GM12892 (cell line): ENCODE measurements at regions not wholly inside any gene's neighbourhood (a gene's known extent, or its start where the extent isn't known, plus 50 kb on each side); places are given as distances from the start of the nearest gene placed in this dataset.

Experiments
- DNase-seq: peaks from one replicate; pipeline ENCODE4 v3.0.0; 2011; ENCODE audit not compliant: insufficient read length
- FAIRE-seq: peaks from 2 replicates; lab custom pipeline; 2011; peaks lifted over from hg19 to GRCh38; lab: Jason Lieb, UNC
- POLR2A ChIP-seq: IDR thresholded peaks from 2 replicates; pipeline ENCODE4 v1.6.1; 2011; ENCODE audit warnings: low read depth, low read length, control low read depth
- POLR2AphosphoS5 ChIP-seq: IDR thresholded peaks from 2 replicates; pipeline ENCODE4 v1.6.1; 2011; ENCODE audit warnings: low read depth, low read length, control low read depth
- TAF1 ChIP-seq: IDR thresholded peaks from 2 replicates; pipeline ENCODE4 v1.6.1; 2011; ENCODE audit warnings: low read depth, mild to moderate bottlenecking, control low read depth, low read length, borderline replicate concordance

DNA sequence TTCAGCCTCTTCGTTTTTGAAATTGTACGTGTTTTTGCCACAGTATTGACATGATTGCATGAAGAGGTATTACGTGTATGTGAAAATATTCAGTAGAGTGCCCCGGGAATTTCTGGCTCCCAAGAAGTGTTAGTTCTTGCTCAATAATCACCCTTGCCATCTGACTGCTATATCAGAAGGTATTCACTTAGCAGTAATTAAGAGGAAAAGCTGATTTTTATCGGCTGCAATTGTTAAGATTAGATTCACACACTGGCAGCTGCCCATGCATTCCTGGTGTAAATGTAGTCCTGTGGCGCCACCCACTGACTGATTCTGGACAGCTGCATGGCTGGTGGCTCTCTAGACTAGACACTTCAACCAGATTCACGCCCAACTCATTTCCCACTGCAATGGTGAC is 440.1 kb upstream of the ADAMTS16 start:
- TF ChIP-seq POLR2A (no peak), POLR2AphosphoS5 (no peak), TAF1 (no peak)
- no peak for DNase-seq
- no peak for FAIRE-seq

DNA sequence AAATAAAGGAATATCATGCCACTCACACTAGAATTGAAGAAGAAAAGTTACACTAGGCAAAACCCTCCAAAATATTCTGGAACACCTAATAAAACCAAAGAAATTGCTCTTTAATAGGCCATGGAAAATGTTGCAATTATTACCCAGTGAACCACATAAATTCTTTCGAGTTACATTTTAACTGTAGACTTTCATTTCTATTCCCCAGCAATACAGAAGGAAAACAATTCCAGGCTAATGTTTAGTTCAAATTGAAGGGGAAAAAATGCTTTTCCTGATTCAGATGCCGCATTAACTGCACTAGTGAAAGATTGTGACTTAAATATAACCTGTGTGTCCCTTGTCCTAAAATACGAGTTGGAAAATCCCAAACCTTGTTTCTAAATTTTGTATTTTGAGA is 439.3 kb upstream of the ADAMTS16 start:
- FAIRE-seq (no peak), DNase-seq (no peak)
- TF ChIP-seq POLR2A, result no peak
- no peak for TF ChIP-seq POLR2AphosphoS5
- no peak for TF ChIP-seq TAF1

DNA sequence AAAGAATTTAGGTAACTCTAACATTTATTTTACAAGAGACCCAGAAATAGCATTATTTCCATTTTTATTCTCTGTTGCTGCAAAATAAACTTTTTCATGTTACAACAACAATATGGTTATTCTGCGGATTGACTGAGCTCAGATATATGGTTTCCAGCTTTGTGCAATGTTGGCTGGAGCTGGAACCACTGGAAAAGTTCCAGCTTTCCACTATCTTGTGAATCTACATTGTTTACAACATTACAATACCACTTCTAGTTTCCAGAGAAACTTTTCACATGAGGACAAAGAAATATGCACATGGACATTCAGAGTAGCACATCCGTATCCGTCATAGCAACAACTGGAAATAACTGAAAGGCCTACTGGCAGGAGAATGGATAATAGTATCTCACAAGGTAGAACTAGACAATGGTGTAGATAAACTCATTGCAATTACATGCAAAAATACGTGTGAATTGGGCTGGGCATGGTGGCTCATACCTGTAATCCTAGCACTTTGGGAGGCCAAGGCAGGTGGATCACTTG is 436.1 kb upstream of the ADAMTS16 start:
- TF ChIP-seq POLR2AphosphoS5, result no peak
- TF ChIP-seq TAF1, result no peak
- no peak for TF ChIP-seq POLR2A
- FAIRE-seq, result no peak
- no peak for DNase-seq

DNA sequence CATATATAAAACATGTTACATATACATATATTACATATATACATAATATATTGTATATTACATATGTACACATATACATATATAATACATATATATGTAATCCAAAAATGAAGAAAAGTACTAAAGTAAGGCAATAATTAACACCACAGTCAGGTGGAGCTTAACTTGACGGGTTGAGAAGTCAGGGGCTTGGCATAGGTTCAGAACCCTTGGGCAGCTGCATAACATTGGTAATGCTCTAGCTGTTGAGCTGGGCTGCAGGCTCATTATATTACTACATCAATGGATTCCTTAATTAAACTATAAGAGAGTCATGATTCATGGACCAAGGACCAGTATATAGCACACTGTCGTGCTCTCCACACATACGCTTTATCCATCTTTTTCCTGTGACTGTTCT is 435.2 kb upstream of the ADAMTS16 start:
- FAIRE-seq, result no peak
- DNase-seq, result no peak

DNA sequence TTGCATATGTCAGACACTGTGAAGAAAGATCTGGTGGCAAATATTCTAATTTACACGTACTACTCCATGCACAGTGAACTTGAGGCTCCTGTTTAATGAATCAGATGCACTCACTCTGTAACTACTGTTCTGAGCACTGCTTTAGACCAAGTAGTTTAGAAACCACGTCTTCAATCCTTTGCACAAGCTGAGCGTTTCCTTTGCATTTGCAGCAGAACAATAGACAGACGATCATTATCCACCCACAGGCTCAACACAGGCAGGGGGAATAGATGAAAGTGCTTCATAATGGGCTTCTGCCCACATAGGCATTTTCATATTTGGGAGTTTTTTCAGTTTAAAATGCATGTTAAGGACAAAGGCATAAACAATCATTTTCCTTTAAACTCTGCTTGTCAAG is 423.3 kb upstream of the ADAMTS16 start:
- FAIRE-seq, result no peak
- TF ChIP-seq TAF1 (no peak), POLR2AphosphoS5 (no peak), POLR2A (no peak)
- no peak for DNase-seq

More for the DNA sequence above, 435.2 kb upstream of the ADAMTS16 start:
- no peak for TF ChIP-seq POLR2A
- no peak for TF ChIP-seq TAF1
- TF ChIP-seq POLR2AphosphoS5, result no peak

DNA sequence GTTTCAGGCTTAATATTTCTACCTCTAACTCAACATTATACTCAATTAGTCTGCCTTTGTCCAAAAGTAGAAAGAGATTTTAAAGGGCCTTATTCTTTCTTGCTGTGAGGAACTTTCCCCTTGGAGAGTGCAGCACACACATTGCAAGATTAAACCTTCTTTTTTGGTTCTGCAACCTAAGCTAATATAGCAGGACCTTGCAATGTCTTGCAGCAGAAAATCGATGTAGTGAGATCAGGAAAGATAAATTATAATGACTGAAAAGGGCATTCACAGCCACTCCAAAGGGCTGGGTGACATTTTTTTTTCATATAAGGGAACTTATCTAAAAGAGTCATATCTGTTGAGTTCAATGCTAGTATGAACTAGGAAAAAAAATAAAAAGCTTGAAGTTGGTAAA is 422.7 kb upstream of the ADAMTS16 start:
- TF ChIP-seq POLR2A (no peak), POLR2AphosphoS5 (no peak), TAF1 (no peak)
- FAIRE-seq (no peak), DNase-seq (no peak)

DNA sequence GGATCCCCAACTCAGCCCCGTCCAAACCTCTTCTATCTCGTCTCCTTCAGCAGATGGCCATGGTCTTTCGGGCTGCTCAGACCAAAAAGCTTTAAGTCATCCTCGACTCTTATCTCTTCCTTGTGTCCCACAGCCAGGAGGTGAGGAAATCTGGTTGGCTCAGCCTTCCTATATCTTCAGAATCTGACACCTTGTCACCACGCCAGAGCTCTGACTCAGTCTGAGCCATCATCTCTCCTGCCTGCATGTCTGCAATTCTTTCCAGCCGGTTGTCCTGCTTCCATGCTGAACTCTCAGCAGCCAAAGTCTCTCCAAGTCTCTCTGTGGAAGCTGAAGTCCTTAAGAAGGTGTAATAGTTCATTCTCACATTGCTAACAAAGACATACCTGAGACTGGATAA is 419.3 kb upstream of the ADAMTS16 start:
- DNase-seq (no peak), FAIRE-seq (no peak)
- no peak for TF ChIP-seq POLR2AphosphoS5
- TF ChIP-seq TAF1, result no peak
- TF ChIP-seq POLR2A, result no peak

DNA sequence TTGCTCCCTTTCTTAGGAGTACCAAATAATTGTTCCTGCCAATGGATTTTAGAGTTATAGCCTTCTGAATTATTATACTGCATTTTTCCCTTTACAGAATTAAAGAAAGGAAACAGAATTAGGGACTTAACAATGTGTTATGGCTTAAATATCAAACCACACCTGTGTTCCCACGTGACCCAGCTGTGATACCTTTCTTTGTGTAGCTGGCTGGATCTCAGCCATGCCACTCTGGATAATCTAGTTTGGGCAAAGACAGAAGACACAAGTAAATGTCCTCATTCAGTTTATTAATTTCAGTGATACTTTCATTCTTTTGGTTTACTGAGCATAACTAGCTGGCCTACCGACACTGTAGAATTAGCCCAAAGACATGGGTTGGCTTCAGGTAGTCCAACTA is 417.2 kb upstream of the ADAMTS16 start:
- DNase-seq (no peak), FAIRE-seq (no peak)
- TF ChIP-seq POLR2A (no peak), TAF1 (no peak), POLR2AphosphoS5 (no peak)

DNA sequence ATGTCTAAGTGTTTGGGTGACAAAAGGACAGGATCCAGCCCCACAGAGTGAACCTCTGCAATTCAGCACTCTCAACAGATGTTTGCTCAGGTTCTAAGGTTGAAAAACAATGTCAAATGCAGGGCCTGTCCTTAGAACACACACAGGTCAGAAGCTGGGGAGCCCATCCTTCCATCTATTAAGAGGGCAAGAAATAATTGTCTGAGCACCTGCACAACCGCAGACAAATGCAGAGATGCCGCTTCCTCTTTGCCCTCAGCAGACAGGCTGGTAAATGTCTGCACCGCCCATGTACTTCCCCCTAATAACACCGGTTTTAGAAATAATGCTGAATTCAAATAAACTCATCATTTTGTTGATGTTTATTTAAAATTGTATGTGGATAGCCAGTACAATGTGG is 414.5 kb upstream of the ADAMTS16 start:
- TF ChIP-seq TAF1 (no peak), POLR2A (no peak), POLR2AphosphoS5 (no peak)
- DNase-seq (no peak), FAIRE-seq (no peak)

DNA sequence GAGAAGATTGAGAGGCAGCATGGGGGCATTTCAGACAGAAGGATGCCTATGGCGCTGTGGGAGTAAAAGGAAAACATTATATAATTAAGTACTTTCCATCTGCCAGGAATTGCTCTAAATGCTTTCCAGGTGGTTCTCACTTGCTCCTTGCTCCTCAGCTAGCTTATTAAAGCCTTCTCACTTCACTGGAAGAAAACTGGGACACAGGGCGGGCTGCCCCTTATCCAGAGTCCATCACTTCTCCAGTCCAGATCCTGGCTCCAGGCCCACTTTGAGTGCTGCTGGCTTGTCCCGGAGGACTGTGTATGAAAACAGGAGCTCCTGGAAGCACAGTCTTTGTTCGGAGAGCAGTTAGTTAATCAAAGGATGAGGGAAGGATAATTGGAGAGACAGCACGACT is 409.9 kb upstream of the ADAMTS16 start:
- DNase-seq, result no peak
- TF ChIP-seq POLR2AphosphoS5 (no peak), POLR2A (no peak), TAF1 (no peak)
- FAIRE-seq, result no peak

DNA sequence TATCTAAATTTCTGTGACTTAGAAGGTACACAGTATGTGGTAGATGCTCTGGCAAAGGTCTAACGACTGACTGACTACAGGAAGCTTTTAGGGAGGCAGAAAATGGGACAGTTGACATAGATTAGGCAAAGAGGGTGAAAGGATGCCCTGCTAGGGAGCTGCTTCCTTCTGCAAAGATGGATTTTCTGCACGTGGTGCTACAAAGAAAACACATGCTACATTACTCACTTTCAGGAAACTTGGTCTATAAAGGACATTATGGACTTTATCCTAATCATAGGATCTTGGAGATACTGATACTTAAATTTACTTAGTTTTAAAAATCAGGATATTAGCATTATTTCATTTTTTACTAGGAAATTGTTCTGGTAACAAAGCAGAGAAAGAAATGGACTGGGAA is 405.8 kb upstream of the ADAMTS16 start:
- FAIRE-seq (no peak), DNase-seq (no peak)
- TF ChIP-seq TAF1 (no peak), POLR2AphosphoS5 (no peak), POLR2A (no peak)

DNA sequence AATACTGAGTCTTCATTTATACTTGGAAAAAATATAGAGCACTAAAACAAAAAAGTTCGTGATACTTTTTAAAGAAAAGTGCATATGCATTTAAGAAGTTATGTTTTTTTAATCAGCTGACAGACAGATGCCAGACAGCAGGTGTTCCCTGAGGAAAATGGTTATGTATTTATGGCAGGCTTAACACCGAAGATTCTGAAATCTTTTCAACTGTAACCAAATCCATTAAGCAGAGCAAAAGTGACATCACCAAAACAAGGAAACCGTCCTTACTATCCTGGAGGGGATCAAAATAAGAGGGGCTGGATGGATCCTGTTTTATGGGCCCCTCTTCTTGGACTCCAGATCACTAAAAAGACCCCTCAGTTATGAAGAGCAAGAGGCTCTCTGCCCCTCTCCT is 404.9 kb upstream of the ADAMTS16 start:
- FAIRE-seq (no peak), DNase-seq (no peak)
- TF ChIP-seq POLR2A (no peak), POLR2AphosphoS5 (no peak), TAF1 (no peak)

DNA sequence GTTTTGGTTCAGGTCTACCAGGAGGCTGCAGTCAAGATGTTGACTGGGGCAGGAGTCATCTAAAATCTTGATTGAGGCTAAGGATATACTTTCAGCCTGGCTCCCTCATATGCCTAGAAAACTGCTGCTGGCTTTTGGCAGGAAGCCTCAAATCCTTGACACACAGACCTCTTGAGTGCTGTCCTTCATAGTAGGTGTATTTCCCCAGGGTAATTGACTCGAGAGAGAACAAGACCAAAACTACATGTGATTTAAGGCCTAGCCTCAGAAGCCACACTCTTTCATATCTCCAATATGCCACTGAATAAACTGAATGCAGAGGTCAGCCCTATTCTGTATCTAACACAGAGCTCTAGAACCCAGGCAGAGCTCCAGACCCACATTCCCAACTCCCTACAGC is 402.3 kb upstream of the ADAMTS16 start:
- TF ChIP-seq POLR2A (no peak), POLR2AphosphoS5 (no peak), TAF1 (no peak)
- FAIRE-seq (no peak), DNase-seq (no peak)
